Endodermal cell (in vitro differentiated cells): ENCODE measurements at regions not wholly inside any gene's neighbourhood (a gene's known extent, or its start where the extent isn't known, plus 50 kb on each side); places are given as distances from the start of the nearest gene placed in this dataset.

Source experiments
- DNase-seq: peaks from one replicate; pipeline ENCODE4 v3.0.0-alpha.2; 2017
- H3K27ac ChIP-seq: 2 replicates; pipeline ENCODE4 v1.5.1; 2013; ENCODE audit warnings: mild to moderate bottlenecking, low read depth, low read length, moderate library complexity
- H3K27me3 ChIP-seq: 2 replicates; pipeline ENCODE4 v1.6.1; 2013; ENCODE audit warnings: mild to moderate bottlenecking, low read length, moderate library complexity; ENCODE audit not compliant: insufficient read depth, control insufficient read depth, poor library complexity, severe bottlenecking
- H3K36me3 ChIP-seq: 2 replicates; pipeline ENCODE4 v1.7.0; 2013; ENCODE audit warnings: mild to moderate bottlenecking, low read length, moderate library complexity; ENCODE audit not compliant: control insufficient read depth, insufficient read depth
- H3K4me1 ChIP-seq: one replicate; pipeline ENCODE4 v1.7.0; 2013; ENCODE audit warnings: low read length; ENCODE audit not compliant: control insufficient read depth, insufficient read depth
- H3K4me3 ChIP-seq: 2 replicates; pipeline ENCODE4 v1.5.1; 2013; ENCODE audit warnings: mild to moderate bottlenecking, low read length, moderate library complexity
- H3K9ac ChIP-seq: 2 replicates; pipeline ENCODE4 v1.6.1; 2013; ENCODE audit warnings: mild to moderate bottlenecking, low read length, moderate library complexity; ENCODE audit not compliant: poor library complexity, severe bottlenecking; ENCODE audit errors: extremely low read depth
- H3K9me3 ChIP-seq: 2 replicates; pipeline ENCODE4 v1.6.1; 2013; ENCODE audit warnings: mild to moderate bottlenecking, low read length, moderate library complexity; ENCODE audit not compliant: control insufficient read depth
- H3K27ac Mint-ChIP-seq: 2 replicates; pipeline ENCODE4 v1.8.0; 2020; ENCODE audit warnings: mixed read lengths
- H3K27me3 Mint-ChIP-seq: 2 replicates; pipeline ENCODE4 v1.8.0; 2021; ENCODE audit warnings: mild to moderate bottlenecking, mixed read lengths; ENCODE audit not compliant: insufficient read depth
- H3K36me3 Mint-ChIP-seq: 2 replicates; pipeline ENCODE4 v1.8.0; 2020; ENCODE audit warnings: low read depth, mixed read lengths
- H3K4me1 Mint-ChIP-seq: 2 replicates; pipeline ENCODE4 v1.8.0; 2020; ENCODE audit warnings: mixed read lengths
- H3K4me3 Mint-ChIP-seq: 2 replicates; pipeline ENCODE4 v1.8.0; 2020; ENCODE audit warnings: mild to moderate bottlenecking, moderate library complexity, mixed read lengths
- H3K9me3 Mint-ChIP-seq: 2 replicates; pipeline ENCODE4 v1.8.0; 2020; ENCODE audit warnings: mild to moderate bottlenecking, mixed read lengths
- WGBS, 2 experiments: methylation state at CpG; one replicate each; pipeline versions ENCODE4 v1.1.5 to v1.1.7; 2013; ENCODE audit warnings: missing lambda C conversion rate in 2 of 2, mixed read lengths in 1 of 2; ENCODE audit not compliant: insufficient coverage in 1 of 2, insufficient read length in 1 of 2; 5-methylcytosine and 5-hydroxymethylcytosine counted together
- TF ChIP-seq, protein P1 (sequence below): fragments of 200-600 bp; sonication (generic); conservative IDR thresholded peaks from 2 replicates; pipeline ENCODE4 v1.5.0; 2021; ENCODE audit warnings: antibody characterized with exemption, mild to moderate bottlenecking

GRCh38 chr2:34734662-34735061, 1135.6 kb upstream of the FAM98A start:
- no peak overlapping the region for H3K27ac ChIP-seq
- H3K4me3 ChIP-seq = no peak overlapping the region
- Mint-ChIP-seq H3K4me1 (peaks cover 46% of the 10 kb centered on the region), H3K9me3 (no peaks in the 10 kb centered on the region), H3K36me3 (no peaks in the 10 kb centered on the region), H3K27ac (no peak overlapping the region), H3K27me3 (no peaks in the 10 kb centered on the region), H3K4me3 (no peak overlapping the region)
- no peaks in the 10 kb centered on the region for H3K27me3 ChIP-seq
- H3K9ac ChIP-seq = no peak overlapping the region
- H3K4me1 ChIP-seq = peaks cover 18% of the 10 kb centered on the region
- H3K9me3 ChIP-seq = peaks cover 6% of the 10 kb centered on the region
- no peaks in the 10 kb centered on the region for H3K36me3 ChIP-seq
- DNase-seq = no peak
- TF ChIP-seq, protein P1, sequence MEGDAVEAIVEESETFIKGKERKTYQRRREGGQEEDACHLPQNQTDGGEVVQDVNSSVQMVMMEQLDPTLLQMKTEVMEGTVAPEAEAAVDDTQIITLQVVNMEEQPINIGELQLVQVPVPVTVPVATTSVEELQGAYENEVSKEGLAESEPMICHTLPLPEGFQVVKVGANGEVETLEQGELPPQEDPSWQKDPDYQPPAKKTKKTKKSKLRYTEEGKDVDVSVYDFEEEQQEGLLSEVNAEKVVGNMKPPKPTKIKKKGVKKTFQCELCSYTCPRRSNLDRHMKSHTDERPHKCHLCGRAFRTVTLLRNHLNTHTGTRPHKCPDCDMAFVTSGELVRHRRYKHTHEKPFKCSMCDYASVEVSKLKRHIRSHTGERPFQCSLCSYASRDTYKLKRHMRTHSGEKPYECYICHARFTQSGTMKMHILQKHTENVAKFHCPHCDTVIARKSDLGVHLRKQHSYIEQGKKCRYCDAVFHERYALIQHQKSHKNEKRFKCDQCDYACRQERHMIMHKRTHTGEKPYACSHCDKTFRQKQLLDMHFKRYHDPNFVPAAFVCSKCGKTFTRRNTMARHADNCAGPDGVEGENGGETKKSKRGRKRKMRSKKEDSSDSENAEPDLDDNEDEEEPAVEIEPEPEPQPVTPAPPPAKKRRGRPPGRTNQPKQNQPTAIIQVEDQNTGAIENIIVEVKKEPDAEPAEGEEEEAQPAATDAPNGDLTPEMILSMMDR = no peak

GRCh38 chr2:34734042-34734441, 1134.9 kb upstream of the FAM98A start:
- no peak for DNase-seq
- TF ChIP-seq, protein P1 = no peak
- H3K27me3 Mint-ChIP-seq = no peaks in the 10 kb centered on the region
- H3K27ac ChIP-seq = no peak overlapping the region
- WGBS, 2 experiments = 100% methylated on average over 1 of the region's 1 CpG; no CpG with 5 or more reads in 1 of the 2 experiments
- no peak overlapping the region for H3K9ac ChIP-seq
- H3K4me1 Mint-ChIP-seq = peaks cover 51% of the 10 kb centered on the region
- H3K9me3 Mint-ChIP-seq = no peaks in the 10 kb centered on the region
- H3K4me3 Mint-ChIP-seq = no peak overlapping the region
- H3K27me3 ChIP-seq = no peaks in the 10 kb centered on the region
- no peak overlapping the region for H3K4me3 ChIP-seq
- H3K9me3 ChIP-seq = peaks cover 6% of the 10 kb centered on the region
- no peaks in the 10 kb centered on the region for H3K36me3 ChIP-seq
- no peak overlapping the region for H3K27ac Mint-ChIP-seq
- H3K36me3 Mint-ChIP-seq = no peaks in the 10 kb centered on the region
- H3K4me1 ChIP-seq = peaks cover 18% of the 10 kb centered on the region

DNA sequence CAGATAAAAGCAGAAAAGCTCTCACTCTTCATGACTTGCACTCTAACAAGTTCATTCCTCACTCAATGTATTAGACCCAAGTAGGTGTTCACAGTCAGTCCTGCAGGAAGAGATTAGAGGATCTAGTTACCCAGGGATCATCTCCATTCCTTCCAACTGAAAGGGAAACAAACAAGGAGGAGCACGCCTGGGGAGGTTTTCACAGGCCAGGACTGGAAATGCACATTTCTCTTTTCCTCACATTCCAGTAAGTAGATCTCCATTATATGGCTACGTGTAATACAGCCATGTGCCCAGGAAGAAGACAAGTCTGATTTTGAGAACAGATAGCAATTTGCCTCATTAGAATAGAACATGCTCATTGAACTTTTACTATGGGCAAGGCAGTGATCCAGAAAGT, 1132.2 kb upstream of the FAM98A start:
- Mint-ChIP-seq H3K27me3 (no peaks in the 10 kb centered on the region), H3K4me3 (no peak overlapping the region), H3K36me3 (no peaks in the 10 kb centered on the region), H3K9me3 (no peaks in the 10 kb centered on the region), H3K4me1 (peaks cover 47% of the 10 kb centered on the region), H3K27ac (peak overlapping the region; percentile 20)
- H3K4me3 ChIP-seq = no peak overlapping the region
- H3K27me3 ChIP-seq = no peaks in the 10 kb centered on the region
- no peak for DNase-seq
- no peaks in the 10 kb centered on the region for H3K36me3 ChIP-seq
- TF ChIP-seq, protein P1 = no peak
- 84 to 100% methylated on average over 1 to 2 of the region's 2 CpGs for WGBS, 2 experiments
- peaks cover 6% of the 10 kb centered on the region for H3K9me3 ChIP-seq
- no peak overlapping the region for H3K27ac ChIP-seq
- no peak overlapping the region for H3K9ac ChIP-seq
- H3K4me1 ChIP-seq = peaks cover 15% of the 10 kb centered on the region
